Neutrophil (primary cell): ENCODE measurements at regions not wholly inside any gene's neighbourhood (a gene's known extent, or its start where the extent isn't known, plus 50 kb on each side); places are given as distances from the start of the nearest gene placed in this dataset.

Experiments
- H3K27ac ChIP-seq: fragments of 200-600 bp; sonication (generic); 2 replicates; pipeline ENCODE4 v1.5.1; 2016; ENCODE audit warnings: mild to moderate bottlenecking, moderate library complexity
- H3K27me3 ChIP-seq: fragments of 200-600 bp; sonication (generic); 2 replicates; pipeline ENCODE4 v1.6.0; 2016; ENCODE audit warnings: mild to moderate bottlenecking
- H3K36me3 ChIP-seq: fragments of 200-600 bp; sonication (generic); 2 replicates; pipeline ENCODE4 v1.5.1; 2017
- H3K4me1 ChIP-seq, 2 experiments: fragments of 200-600 bp in 1 of 2; sonication (generic) in 1 of 2; 1 replicate in 1 of 2; 2 replicates in 1 of 2; pipeline versions ENCODE4 v1.5.1 to v1.6.1; 2013 to 2016; ENCODE audit warnings: low read depth in 1 of 2, low read length in 1 of 2, mild to moderate bottlenecking in 1 of 2, moderate library complexity in 1 of 2; ENCODE audit not compliant: control insufficient read depth in 1 of 2, insufficient read depth in 1 of 2
- H3K4me3 ChIP-seq, 2 experiments: fragments of 200-600 bp in 1 of 2; sonication (generic) in 1 of 2; 1 replicate in 1 of 2; 2 replicates in 1 of 2; pipeline ENCODE4 v1.5.1; 2013 to 2016; ENCODE audit warnings: low read depth in 1 of 2, low read length in 1 of 2, mild to moderate bottlenecking in 1 of 2, moderate library complexity in 1 of 2
- H3K9me3 ChIP-seq: fragments of 200-600 bp; sonication (generic); 2 replicates; pipeline ENCODE4 v1.5.1; 2016
- TF ChIP-seq, protein P1 (sequence below): fragments of 200-600 bp; sonication (generic); IDR thresholded peaks from 2 replicates; pipeline ENCODE4 v1.5.1; 2016; ENCODE audit warnings: antibody characterized with exemption

- Histone ChIP-seq H3K36me3 (no peaks in the 10 kb centered on the region), H3K27me3 (no peaks in the 10 kb centered on the region), H3K27ac (no peak overlapping the region), H3K4me1 (no peaks in the 10 kb centered on the region), H3K4me3 (no peak overlapping the region), H3K9me3 (no peaks in the 10 kb centered on the region)
- TF ChIP-seq, protein P1, sequence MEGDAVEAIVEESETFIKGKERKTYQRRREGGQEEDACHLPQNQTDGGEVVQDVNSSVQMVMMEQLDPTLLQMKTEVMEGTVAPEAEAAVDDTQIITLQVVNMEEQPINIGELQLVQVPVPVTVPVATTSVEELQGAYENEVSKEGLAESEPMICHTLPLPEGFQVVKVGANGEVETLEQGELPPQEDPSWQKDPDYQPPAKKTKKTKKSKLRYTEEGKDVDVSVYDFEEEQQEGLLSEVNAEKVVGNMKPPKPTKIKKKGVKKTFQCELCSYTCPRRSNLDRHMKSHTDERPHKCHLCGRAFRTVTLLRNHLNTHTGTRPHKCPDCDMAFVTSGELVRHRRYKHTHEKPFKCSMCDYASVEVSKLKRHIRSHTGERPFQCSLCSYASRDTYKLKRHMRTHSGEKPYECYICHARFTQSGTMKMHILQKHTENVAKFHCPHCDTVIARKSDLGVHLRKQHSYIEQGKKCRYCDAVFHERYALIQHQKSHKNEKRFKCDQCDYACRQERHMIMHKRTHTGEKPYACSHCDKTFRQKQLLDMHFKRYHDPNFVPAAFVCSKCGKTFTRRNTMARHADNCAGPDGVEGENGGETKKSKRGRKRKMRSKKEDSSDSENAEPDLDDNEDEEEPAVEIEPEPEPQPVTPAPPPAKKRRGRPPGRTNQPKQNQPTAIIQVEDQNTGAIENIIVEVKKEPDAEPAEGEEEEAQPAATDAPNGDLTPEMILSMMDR = no peak
These were observed 137.9 kb upstream of the FAM241A start for GRCh38 chr4:112007391-112007790.

DNA sequence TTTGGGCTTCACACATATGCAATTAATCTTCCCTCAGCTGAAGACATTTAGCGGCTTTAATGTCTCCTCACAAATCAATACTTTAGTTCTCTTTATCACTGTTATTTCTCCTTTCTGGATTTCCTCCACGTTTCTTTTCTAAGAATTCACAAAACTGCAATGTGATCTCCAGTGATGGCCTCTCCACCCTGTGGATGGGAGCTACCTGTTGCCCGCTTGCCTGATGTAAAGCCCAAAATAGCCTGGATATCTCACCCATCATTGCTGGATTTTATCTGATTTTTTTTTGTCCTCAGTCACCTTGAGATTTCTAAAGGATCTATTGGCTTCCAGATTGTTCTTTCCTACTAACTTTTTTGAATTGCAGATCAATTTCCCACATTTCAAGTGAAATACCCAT, 129.3 kb upstream of the FAM241A start:
- peaks cover 16% of the 10 kb centered on the region for H3K27me3 ChIP-seq
- TF ChIP-seq, protein P1 = no peak
- no peaks in the 10 kb centered on the region for H3K9me3 ChIP-seq
- no peak overlapping the region for H3K27ac ChIP-seq
- no peak overlapping the region for H3K4me3 ChIP-seq
- no peaks in the 10 kb centered on the region for H3K36me3 ChIP-seq
- H3K4me1 ChIP-seq = no peaks in the 10 kb centered on the region

DNA sequence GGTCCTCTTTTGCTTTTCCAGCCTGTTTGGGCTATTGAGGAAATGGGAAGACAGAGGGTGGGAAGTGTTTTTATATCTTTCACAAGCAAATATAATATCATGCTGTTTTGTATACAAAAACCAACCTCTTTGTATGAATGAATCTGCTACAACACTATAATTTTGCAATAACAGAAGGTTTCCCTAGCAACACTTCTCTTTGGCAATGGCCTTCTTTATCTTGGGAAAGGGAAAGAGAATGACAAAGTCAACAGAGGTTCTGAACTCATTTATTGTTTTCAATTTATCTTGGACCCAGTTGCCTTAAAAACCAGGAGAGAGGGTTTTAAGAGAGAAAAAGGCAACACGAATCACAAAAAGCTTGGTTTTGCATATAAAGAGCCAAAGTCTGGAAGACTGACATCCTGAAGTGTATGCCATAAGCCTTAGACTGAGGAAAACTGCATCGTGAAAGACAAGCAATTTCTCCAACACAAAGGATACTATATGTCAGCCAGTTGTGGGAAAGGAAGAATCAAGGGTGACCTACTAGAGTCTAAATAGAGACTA, 121.8 kb upstream of the FAM241A start:
- Histone ChIP-seq H3K9me3 (no peaks in the 10 kb centered on the region), H3K4me3 (no peak overlapping the region), H3K36me3 (no peaks in the 10 kb centered on the region), H3K27ac (no peak overlapping the region), H3K4me1 (no peaks in the 10 kb centered on the region), H3K27me3 (peaks cover 26% of the 10 kb centered on the region)
- TF ChIP-seq, protein P1 = no peak

DNA sequence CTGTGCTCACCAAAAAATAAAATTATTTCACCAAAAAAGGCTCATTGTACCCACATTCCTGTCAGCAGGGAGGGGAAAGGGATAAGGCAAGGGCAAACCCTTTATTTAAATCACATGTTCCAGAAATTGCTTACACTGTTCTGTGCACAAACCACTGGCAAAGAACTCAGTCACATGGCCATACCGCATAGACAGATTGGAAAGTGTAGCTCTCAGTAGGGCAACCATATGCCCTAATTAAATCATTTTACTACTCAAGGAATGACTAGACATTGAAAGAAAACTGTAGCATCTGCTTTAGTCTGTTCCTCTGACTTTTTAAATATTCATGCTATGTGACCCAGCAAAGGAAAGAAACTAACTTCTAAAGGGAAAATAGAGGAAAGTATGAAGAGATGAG, 119.2 kb upstream of the FAM241A start:
- H3K4me3 ChIP-seq = no peak overlapping the region
- no peaks in the 10 kb centered on the region for H3K9me3 ChIP-seq
- H3K27me3 ChIP-seq = peaks cover 47% of the 10 kb centered on the region
- H3K4me1 ChIP-seq = no peaks in the 10 kb centered on the region
- TF ChIP-seq, protein P1 = no peak
- H3K27ac ChIP-seq = no peak overlapping the region
- H3K36me3 ChIP-seq = no peaks in the 10 kb centered on the region

- no peaks in the 10 kb centered on the region for H3K4me1 ChIP-seq
- H3K4me3 ChIP-seq = no peak overlapping the region
- H3K36me3 ChIP-seq = no peaks in the 10 kb centered on the region
- H3K9me3 ChIP-seq = no peaks in the 10 kb centered on the region
- TF ChIP-seq, protein P1 = no peak
- no peak overlapping the region for H3K27ac ChIP-seq
- H3K27me3 ChIP-seq = peaks cover 78% of the 10 kb centered on the region
These were observed 115.5 kb upstream of the FAM241A start for GRCh38 chr4:112029771-112030171.
